ENCODE measurements at regions not wholly inside any gene's neighbourhood (a gene's known extent, or its start where the extent isn't known, plus 50 kb on each side); places are given as distances from the start of the nearest gene placed in this dataset.

GRCh38 chr10:121025731-121026130, 174.6 kb downstream of the WDR11 start:
- Histone ChIP-seq H3K4me3 (ENCODE audit: low read depth, low read length) (no peak overlapping the region), H3K36me3 (ENCODE audit: control insufficient read depth, insufficient read depth, low read length) (no peaks in the 10 kb centered on the region), H3K27me3 (ENCODE audit: control insufficient read depth, insufficient read depth, low read length) (no peaks in the 10 kb centered on the region)
- no peak for DNase-seq (ENCODE audit: low read depth)
- TF ChIP-seq CTCF (IDR thresholded peaks at IDR 0.05; ENCODE audit: insufficient read depth, low read length, poor library complexity, severe bottlenecking) = no peak

- TF ChIP-seq CTCF (IDR thresholded peaks at IDR 0.05; ENCODE audit: insufficient read depth, low read length, poor library complexity, severe bottlenecking) = no peak
- DNase-seq (ENCODE audit: low read depth) = no peak
- Histone ChIP-seq H3K27me3 (ENCODE audit: control insufficient read depth, insufficient read depth, low read length) (no peaks in the 10 kb centered on the region), H3K36me3 (ENCODE audit: control insufficient read depth, insufficient read depth, low read length) (no peaks in the 10 kb centered on the region), H3K4me3 (ENCODE audit: low read depth, low read length) (no peak overlapping the region)
Observed at GRCh38 chr10:121027371-121027770, 176.2 kb downstream of the WDR11 start.

- Histone ChIP-seq H3K4me3 (ENCODE audit: low read depth, low read length) (no peak overlapping the region), H3K36me3 (ENCODE audit: control insufficient read depth, insufficient read depth, low read length) (no peaks in the 10 kb centered on the region), H3K27me3 (ENCODE audit: control insufficient read depth, insufficient read depth, low read length) (no peaks in the 10 kb centered on the region)
- DNase-seq (ENCODE audit: low read depth) = no peak
- no peak for TF ChIP-seq CTCF (IDR thresholded peaks at IDR 0.05; ENCODE audit: insufficient read depth, low read length, poor library complexity, severe bottlenecking)
Observed at GRCh38 chr10:121032460-121032859, 181.3 kb downstream of the WDR11 start.

GRCh38 chr10:121033366-121033765, 182.2 kb downstream of the WDR11 start:
- Histone ChIP-seq H3K36me3 (ENCODE audit: control insufficient read depth, insufficient read depth, low read length) (no peaks in the 10 kb centered on the region), H3K27me3 (ENCODE audit: control insufficient read depth, insufficient read depth, low read length) (no peaks in the 10 kb centered on the region), H3K4me3 (ENCODE audit: low read depth, low read length) (no peak overlapping the region)
- no peak for TF ChIP-seq CTCF (IDR thresholded peaks at IDR 0.05; ENCODE audit: insufficient read depth, low read length, poor library complexity, severe bottlenecking)
- no peak for DNase-seq (ENCODE audit: low read depth)

GRCh38 chr10:121036431-121036830, 185.3 kb downstream of the WDR11 start:
- Histone ChIP-seq H3K27me3 (ENCODE audit: control insufficient read depth, insufficient read depth, low read length) (peaks cover 2% of the 10 kb centered on the region), H3K36me3 (ENCODE audit: control insufficient read depth, insufficient read depth, low read length) (no peaks in the 10 kb centered on the region), H3K4me3 (ENCODE audit: low read depth, low read length) (no peak overlapping the region)
- no peak for DNase-seq (ENCODE audit: low read depth)
- TF ChIP-seq CTCF (IDR thresholded peaks at IDR 0.05; ENCODE audit: insufficient read depth, low read length, poor library complexity, severe bottlenecking) = no peak

- no peak for DNase-seq (ENCODE audit: low read depth)
- Histone ChIP-seq H3K36me3 (ENCODE audit: control insufficient read depth, insufficient read depth, low read length) (no peaks in the 10 kb centered on the region), H3K4me3 (ENCODE audit: low read depth, low read length) (no peak overlapping the region), H3K27me3 (ENCODE audit: control insufficient read depth, insufficient read depth, low read length) (peaks cover 2% of the 10 kb centered on the region)
- TF ChIP-seq CTCF (IDR thresholded peaks at IDR 0.05; ENCODE audit: insufficient read depth, low read length, poor library complexity, severe bottlenecking) = no peak
Observed at GRCh38 chr10:121041499-121041898, 190.3 kb downstream of the WDR11 start.

All from kidney epithelial cell (primary cell).